ENCODE measurements at regions not wholly inside any gene's neighbourhood (a gene's known extent, or its start where the extent isn't known, plus 50 kb on each side); places are given as distances from the start of the nearest gene placed in this dataset.

DNA sequence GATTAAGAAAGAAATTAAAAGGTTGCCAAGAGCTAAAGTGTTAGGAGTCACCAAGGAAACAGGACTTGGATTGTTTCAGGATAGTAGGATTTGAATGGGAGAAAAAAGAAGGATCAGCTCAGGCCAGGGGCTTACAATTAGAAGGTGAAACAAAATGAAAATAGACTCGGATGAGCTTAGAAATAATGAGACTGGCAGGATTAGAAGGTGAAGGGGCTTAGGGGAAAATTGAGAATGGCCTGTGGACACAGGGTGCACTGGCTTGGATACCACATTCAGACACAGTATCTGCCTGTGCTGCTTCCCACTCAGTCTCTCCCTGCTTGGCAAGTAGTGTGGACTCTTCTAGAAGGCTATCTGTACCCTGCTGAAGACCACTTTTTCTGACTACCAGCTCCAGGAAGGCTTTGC is 206.1 kb upstream of the ATP10A start:
- TF ChIP-seq POLR2A (IDR thresholded peaks at IDR 0.05): no peak
- TF ChIP-seq, protein P1, sequence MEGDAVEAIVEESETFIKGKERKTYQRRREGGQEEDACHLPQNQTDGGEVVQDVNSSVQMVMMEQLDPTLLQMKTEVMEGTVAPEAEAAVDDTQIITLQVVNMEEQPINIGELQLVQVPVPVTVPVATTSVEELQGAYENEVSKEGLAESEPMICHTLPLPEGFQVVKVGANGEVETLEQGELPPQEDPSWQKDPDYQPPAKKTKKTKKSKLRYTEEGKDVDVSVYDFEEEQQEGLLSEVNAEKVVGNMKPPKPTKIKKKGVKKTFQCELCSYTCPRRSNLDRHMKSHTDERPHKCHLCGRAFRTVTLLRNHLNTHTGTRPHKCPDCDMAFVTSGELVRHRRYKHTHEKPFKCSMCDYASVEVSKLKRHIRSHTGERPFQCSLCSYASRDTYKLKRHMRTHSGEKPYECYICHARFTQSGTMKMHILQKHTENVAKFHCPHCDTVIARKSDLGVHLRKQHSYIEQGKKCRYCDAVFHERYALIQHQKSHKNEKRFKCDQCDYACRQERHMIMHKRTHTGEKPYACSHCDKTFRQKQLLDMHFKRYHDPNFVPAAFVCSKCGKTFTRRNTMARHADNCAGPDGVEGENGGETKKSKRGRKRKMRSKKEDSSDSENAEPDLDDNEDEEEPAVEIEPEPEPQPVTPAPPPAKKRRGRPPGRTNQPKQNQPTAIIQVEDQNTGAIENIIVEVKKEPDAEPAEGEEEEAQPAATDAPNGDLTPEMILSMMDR (IDR thresholded peaks at IDR 0.05): no peak

Measured in prostate gland (tissue), 2 donors.